Stimulated activated CD4-positive, alpha-beta T cell treated with anti-CD3 and anti-CD28 coated beads, Interleukin-4, amount 100 ng/mL, for 48 hours (primary cell): ENCODE measurements at regions not wholly inside any gene's neighbourhood (a gene's known extent, or its start where the extent isn't known, plus 50 kb on each side); places are given as distances from the start of the nearest gene placed in this dataset.
"Not testable (repeated sequence)": the region's sequence is repeated elsewhere in the genome, so short reads cannot be mapped to it uniquely, and the experiment has no call there.

Experiments used
- DNase-seq, 2 donors: peaks; one replicate each; pipeline ENCODE4 v3.0.0-alpha.2; 2020; ENCODE audit warnings: low read depth in 2 of 2

DNA sequence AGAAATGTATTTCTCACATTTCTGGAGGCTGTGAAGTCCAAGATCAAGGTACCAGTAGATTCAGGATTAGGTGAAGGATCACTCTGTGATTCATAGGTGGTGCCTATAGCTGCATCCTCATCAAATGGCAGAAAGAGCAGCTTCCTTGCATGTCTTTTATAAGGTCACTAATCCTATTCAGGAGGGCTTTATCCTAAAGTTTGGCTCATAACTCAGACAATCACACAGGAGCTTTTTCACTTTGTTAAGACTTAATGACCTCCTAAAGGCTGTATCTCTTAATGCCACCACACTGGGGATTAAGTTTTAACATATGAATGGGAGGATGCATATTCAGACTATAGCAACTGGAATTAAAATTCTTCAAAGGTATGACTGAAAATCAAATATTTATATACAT is 861.1 kb downstream of the DACH1 start:
- DNase-seq, result no peak

DNA sequence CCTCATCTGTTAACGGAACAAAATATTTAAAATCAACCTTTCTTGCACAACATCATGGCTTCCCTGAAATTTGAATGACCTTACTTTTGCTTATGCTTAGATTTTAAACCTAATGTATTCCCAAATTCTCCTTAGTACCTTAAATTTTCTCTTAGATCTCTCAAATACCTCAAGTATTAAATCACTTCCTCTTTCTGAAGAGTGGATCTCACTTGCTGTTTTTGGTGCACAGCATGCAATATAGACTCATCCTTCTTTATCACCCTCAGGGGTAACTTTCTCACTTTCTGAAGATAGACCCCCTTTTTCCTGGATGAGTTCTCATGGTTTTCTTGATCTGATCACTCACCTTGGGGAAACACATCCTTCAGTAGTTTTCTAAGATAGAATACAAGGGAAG is 871.7 kb downstream of the DACH1 start:
- no peak for DNase-seq

DNA sequence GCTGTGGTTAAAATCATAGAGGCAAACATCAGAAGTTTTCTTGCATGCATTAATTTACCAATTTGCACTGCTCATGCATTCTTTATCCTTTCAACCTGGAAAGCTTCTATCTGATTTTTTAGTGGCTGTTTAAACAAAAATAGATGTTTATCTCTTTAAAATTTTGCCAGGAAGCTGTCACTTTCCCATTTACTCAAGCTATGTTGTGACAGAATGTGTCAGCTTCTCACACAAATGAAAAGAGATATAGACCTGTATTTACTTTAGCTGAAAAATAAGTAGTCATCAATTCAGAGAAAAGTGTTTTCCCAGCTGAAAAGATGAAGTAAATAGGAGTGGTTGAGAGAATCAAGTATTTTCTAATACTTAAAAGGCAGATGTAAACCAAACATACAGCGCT is 872.8 kb downstream of the DACH1 start:
- no peak for DNase-seq

DNA sequence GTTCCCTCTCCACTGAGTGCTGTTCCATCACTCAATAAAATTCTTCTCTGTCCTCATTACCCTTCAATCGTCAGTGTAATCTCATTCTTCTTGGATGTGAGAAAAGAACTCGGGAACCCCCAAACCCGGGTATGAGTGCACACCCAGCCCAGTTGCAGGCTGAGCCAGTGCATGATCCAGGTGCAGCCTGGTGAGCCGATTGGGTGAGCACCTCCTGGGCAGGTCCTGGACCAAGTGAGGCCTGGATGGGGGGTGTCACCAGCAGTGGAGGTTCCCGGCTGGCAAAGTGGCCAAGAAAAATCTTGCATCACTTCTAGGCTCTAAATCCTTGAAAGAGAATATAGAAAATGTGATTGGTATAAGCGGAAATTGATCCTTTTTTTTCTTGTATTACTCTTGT is 878.8 kb upstream of the KLHL1 start:
- no peak for DNase-seq

DNA sequence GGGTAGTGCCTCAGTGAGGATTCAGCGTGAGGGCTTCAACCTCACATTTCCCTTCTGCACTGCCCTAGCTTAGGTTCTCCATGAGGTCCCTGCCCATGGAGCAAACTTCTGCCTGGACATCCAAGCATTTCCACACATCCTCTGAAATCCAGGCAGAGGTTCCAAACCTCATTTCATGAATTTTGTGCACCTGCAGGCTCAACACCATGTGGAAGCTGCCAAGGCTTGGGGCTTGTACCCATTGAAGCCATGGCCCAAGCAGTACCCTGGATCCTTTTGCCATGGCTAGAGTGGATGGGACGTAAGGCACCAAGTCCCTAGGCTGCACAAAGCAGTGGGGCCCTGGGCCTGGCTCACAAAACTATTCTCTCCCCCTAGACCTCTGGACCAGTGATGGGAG is 877.1 kb upstream of the KLHL1 start:
- no peak for DNase-seq

DNA sequence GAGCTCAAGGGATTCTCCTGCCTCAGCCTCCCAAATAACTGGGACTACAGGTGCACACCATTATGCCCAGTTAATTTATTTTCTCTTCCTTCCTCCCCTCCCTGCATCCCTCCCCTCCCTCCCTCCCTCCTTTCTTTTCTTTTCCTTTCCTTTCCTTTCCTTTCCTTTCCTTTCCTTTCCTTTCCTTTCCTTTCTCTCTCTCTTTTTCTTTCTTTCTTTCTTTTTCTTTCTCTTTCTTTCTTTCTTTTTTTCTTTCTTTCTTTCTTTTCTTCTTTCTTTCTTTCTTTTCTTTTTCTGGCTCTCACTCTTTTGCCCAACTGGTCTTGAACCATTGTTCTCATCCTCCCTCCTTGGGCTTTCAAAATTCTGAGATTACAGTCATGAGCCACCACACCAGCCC is 873.0 kb upstream of the KLHL1 start:
- not testable (repeated sequence) for DNase-seq

GRCh38 chr13:70969321-70969720 is 861.1 kb upstream of the KLHL1 start:
- no peak for DNase-seq

DNA sequence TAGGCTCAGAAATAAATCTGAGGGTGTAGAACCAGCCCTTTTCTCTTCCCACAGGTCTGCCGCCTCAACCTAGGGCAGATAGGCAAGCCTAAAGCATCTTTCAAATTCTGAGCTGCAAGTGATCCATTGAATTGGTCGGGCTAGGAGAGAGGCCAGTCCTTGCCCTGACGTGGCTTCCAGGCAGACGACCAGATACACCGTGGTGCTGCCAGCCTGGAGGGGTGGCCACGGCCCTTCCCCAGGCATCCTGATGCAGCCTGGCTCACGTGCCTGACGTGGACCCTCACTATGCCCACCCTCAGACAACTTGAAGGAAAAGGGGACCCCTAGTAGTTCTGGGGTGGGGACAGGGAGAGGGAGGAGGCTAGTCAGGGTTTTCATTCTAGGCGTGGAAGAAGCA is 859.3 kb upstream of the KLHL1 start:
- DNase-seq, result no peak

- no peak for DNase-seq
Observed at GRCh38 chr13:70964874-70965273, 856.6 kb upstream of the KLHL1 start.

- no peak for DNase-seq
Observed at GRCh38 chr13:70964124-70964523, 855.9 kb upstream of the KLHL1 start.

- no peak for DNase-seq
Observed at GRCh38 chr13:70960841-70961443, 852.7 kb upstream of the KLHL1 start.

- DNase-seq, result no peak
Observed at GRCh38 chr13:70959035-70959775, 851.0 kb upstream of the KLHL1 start.

DNA sequence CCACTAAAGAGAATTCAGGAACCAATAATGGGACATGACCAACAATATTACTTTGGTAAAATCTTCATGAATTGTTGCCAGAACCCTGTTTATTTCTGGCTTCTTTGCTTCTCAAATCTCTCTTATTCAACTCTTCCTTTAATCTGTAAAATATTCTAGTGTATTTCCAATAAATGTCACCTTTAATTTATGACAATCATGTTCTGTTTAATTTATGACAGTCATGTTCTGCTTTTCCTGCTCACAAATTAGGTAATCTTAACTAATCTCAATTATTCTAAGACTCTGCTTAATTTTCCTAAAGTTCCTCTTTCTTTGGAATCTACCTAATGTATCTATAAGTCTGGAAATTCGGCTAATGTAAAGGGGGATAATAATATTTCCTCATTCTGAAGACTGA is 847.6 kb upstream of the KLHL1 start:
- DNase-seq, result no peak

DNA sequence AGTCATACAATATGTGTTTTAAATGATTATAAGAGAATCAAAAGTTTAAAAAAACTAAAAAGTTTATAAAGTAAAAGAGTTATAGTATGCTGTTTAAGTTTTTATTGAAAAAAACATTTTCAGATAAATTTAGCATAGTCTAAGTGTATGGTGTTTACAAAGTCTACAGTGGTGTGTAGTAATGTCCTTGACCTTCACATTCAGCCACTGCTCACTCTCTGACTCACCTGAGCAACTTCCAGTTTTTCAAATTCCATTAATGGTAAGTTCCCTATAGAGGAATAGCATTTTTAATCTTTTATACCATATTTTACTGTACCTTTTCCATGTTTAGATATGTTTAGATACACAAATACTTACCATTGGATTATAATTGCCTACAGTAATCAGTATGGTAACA is 842.4 kb upstream of the KLHL1 start:
- DNase-seq, result no peak

DNA sequence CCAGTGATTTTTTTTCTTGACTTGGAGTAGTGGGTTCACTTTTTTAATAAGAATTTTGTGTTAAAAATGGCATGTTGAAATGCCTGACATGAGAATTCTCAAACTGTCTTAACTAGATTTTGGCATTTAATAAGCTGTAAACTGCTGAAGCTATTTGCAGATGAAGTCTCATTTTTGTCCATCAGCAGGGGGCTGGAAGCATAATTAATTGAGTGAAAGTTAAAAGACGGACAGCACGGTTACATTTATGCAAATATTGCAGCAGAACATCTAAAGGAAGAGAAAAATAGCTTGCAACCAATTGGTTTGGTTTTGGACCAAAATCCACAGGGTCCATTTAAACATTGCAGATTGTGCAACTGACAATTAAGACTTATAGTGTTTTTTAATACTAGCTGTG is 837.3 kb upstream of the KLHL1 start:
- no peak for DNase-seq

DNA sequence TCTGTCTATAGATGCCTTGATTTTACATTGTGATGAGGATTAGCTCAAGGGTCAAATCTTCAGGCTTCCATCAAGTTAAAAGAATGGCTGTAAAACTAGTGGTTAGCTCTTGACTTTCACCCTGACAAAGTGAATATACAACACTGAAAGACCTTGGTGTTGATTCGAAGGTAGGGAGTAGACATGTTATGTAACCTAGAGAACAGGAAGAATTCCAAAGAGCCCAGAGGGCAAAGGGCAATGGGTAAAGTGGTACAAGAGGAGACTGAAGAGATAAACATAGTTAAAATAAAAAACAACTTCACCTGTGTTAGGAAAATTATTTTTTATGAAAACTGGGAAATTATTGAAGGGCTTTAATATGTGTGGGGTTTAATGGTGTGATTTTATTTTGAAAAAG is 833.2 kb upstream of the KLHL1 start:
- no peak for DNase-seq

DNA sequence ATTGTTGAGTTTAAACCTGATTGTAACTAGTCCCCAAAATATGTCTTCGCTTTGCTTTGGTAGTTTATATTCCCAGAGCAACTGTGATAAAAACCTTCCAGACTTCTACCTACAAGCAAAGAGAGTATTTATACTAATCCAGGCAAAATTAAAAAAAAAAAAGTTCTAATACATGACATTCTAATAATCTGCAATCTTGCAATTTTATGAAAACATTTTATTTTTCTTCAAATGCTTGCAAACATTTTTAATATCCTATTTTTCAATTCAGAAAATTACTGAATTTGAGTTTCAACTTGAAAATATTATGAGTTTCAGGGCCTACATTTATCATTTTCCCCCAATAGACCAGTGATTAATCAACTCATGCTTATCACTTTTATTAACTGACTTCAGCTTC is 830.2 kb upstream of the KLHL1 start:
- no peak for DNase-seq

GRCh38 chr13:70932511-70932910 is 824.3 kb upstream of the KLHL1 start:
- no peak for DNase-seq

GRCh38 chr13:70923863-70924752 is 815.9 kb upstream of the KLHL1 start:
- DNase-seq, result no peak

DNA sequence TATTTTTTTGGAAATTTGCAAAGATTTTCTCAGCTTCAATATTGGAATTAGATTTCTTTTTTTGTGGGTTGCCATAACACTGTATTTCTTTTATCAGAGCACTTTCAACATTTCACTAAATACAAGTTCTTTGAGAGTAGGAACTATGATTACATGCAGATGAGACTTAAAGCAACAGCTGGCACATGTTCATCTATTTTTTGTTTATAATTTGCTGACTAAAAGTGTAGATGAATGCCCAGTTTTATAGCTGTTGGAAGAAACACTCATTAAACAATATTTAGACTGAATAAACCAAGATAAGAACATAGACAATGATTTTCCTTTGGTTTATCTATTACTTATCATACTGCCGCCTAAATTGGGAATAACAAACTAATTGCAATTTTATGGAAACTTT is 803.0 kb upstream of the KLHL1 start:
- no peak for DNase-seq

- no peak for DNase-seq
Observed at GRCh38 chr13:70908795-70909194, 800.5 kb upstream of the KLHL1 start.

GRCh38 chr13:70905035-70905434 is 796.8 kb upstream of the KLHL1 start:
- no peak for DNase-seq

- no peak for DNase-seq
Observed at GRCh38 chr13:70896136-70896535, 787.9 kb upstream of the KLHL1 start.
